ENCODE measurements at regions not wholly inside any gene's neighbourhood (a gene's known extent, or its start where the extent isn't known, plus 50 kb on each side); places are given as distances from the start of the nearest gene placed in this dataset.

GRCh38 chr2:104528101-104528500 lies 325.8 kb upstream of the POU3F3 start:
- no peaks in the 10 kb centered on the region for H3K36me3 Mint-ChIP-seq (ENCODE audit: low read depth)
- no peak overlapping the region for H3K4me3 Mint-ChIP-seq
- no peaks in the 10 kb centered on the region for H3K9me3 Mint-ChIP-seq
- Histone ChIP-seq H3K36me3 (ENCODE audit: insufficient read depth, low read length) (no peaks in the 10 kb centered on the region), H3K9me3 (ENCODE audit: control insufficient read depth in 1 of 2, insufficient read depth in 1 of 2, low read length in 2 of 2) (no peaks in the 10 kb centered on the region), H3K4me1 (ENCODE audit: insufficient read depth, low read length) (no peaks in the 10 kb centered on the region), H3K4me3 (ENCODE audit: low read length) (no peak overlapping the region), H3K27me3 (ENCODE audit: control insufficient read depth in 1 of 2, insufficient read depth in 2 of 2, low read length in 2 of 2) (no peaks in the 10 kb centered on the region), H3K27ac (ENCODE audit: low read depth in 1 of 2, low read length in 2 of 2) (no peak overlapping the region)
- no peak overlapping the region for H3K27ac Mint-ChIP-seq
- intact Hi-C loops (cut with DNase I, micrococcal nuclease) = no loop called here
- no peaks in the 10 kb centered on the region for H3K27me3 Mint-ChIP-seq
- TF ChIP-seq, protein P1, sequence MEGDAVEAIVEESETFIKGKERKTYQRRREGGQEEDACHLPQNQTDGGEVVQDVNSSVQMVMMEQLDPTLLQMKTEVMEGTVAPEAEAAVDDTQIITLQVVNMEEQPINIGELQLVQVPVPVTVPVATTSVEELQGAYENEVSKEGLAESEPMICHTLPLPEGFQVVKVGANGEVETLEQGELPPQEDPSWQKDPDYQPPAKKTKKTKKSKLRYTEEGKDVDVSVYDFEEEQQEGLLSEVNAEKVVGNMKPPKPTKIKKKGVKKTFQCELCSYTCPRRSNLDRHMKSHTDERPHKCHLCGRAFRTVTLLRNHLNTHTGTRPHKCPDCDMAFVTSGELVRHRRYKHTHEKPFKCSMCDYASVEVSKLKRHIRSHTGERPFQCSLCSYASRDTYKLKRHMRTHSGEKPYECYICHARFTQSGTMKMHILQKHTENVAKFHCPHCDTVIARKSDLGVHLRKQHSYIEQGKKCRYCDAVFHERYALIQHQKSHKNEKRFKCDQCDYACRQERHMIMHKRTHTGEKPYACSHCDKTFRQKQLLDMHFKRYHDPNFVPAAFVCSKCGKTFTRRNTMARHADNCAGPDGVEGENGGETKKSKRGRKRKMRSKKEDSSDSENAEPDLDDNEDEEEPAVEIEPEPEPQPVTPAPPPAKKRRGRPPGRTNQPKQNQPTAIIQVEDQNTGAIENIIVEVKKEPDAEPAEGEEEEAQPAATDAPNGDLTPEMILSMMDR (IDR thresholded peaks at IDR 0.05) = no peak
- ChIA-PET CTCF (no interaction called here), POLR2A (no interaction called here)
- ATAC-seq (ENCODE audit: poor library complexity) (no peak), DNase-seq (no peak)
- H3K4me1 Mint-ChIP-seq (ENCODE audit: low read depth) = no peaks in the 10 kb centered on the region

DNA sequence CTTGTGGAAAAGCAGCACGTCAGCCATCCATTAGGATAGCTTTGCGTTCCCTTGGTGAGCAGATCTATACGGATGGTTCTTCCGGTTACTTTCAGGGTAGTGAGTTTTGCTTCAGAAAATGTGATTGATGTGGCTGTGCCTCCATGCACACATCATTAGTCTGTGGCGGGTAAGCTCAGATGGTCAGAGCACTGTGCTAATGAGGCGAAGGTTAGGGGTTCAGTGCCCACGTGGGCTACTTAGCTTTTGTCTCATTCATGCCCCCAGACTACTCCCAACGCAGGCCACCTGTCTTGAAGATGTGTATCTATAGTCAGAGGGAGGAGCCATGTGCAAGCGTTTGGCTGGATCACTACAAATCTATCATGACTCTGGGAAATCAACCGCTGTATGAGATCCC lies 322.8 kb upstream of the POU3F3 start:
- Mint-ChIP-seq H3K27ac (no peak overlapping the region), H3K36me3 (ENCODE audit: low read depth) (no peaks in the 10 kb centered on the region), H3K4me1 (ENCODE audit: low read depth) (no peaks in the 10 kb centered on the region), H3K27me3 (no peaks in the 10 kb centered on the region), H3K4me3 (no peak overlapping the region), H3K9me3 (no peaks in the 10 kb centered on the region)
- ATAC-seq (ENCODE audit: poor library complexity) (no peak), DNase-seq (no peak)
- TF ChIP-seq, protein P1 (IDR thresholded peaks at IDR 0.05) = no peak
- POLR2A ChIA-PET = no interaction called here
- no peak overlapping the region for H3K4me3 ChIP-seq (ENCODE audit: low read length)
- H3K27ac ChIP-seq (ENCODE audit: low read depth in 1 of 2, low read length in 2 of 2) = no peak overlapping the region
- no peaks in the 10 kb centered on the region for H3K36me3 ChIP-seq (ENCODE audit: insufficient read depth, low read length)
- H3K4me1 ChIP-seq (ENCODE audit: insufficient read depth, low read length) = no peaks in the 10 kb centered on the region
- CTCF ChIA-PET = no interaction called here
- H3K9me3 ChIP-seq (ENCODE audit: control insufficient read depth in 1 of 2, insufficient read depth in 1 of 2, low read length in 2 of 2) = no peaks in the 10 kb centered on the region
- H3K27me3 ChIP-seq (ENCODE audit: control insufficient read depth in 1 of 2, insufficient read depth in 2 of 2, low read length in 2 of 2) = no peaks in the 10 kb centered on the region
- intact Hi-C loops (cut with DNase I, micrococcal nuclease) = no loop called here

- DNase-seq (no peak), ATAC-seq (ENCODE audit: poor library complexity) (no peak)
- intact Hi-C loops (cut with DNase I, micrococcal nuclease) = no loop called here
- ChIA-PET POLR2A (no interaction called here), CTCF (no interaction called here)
- H3K9me3 Mint-ChIP-seq = no peaks in the 10 kb centered on the region
- H3K4me1 ChIP-seq (ENCODE audit: insufficient read depth, low read length) = no peaks in the 10 kb centered on the region
- peaks cover 10% of the 10 kb centered on the region for H3K4me1 Mint-ChIP-seq (ENCODE audit: low read depth)
- no peaks in the 10 kb centered on the region for H3K9me3 ChIP-seq (ENCODE audit: control insufficient read depth in 1 of 2, insufficient read depth in 1 of 2, low read length in 2 of 2)
- H3K4me3 Mint-ChIP-seq = no peak overlapping the region
- no peak overlapping the region for H3K27ac Mint-ChIP-seq
- H3K27ac ChIP-seq (ENCODE audit: low read depth in 1 of 2, low read length in 2 of 2) = no peak overlapping the region
- H3K27me3 Mint-ChIP-seq = no peaks in the 10 kb centered on the region
- no peaks in the 10 kb centered on the region for H3K36me3 Mint-ChIP-seq (ENCODE audit: low read depth)
- no peak overlapping the region for H3K4me3 ChIP-seq (ENCODE audit: low read length)
- H3K36me3 ChIP-seq (ENCODE audit: insufficient read depth, low read length) = no peaks in the 10 kb centered on the region
- TF ChIP-seq, protein P1 (IDR thresholded peaks at IDR 0.05) = no peak
- no peaks in the 10 kb centered on the region for H3K27me3 ChIP-seq (ENCODE audit: control insufficient read depth in 1 of 2, insufficient read depth in 2 of 2, low read length in 2 of 2)
These were observed 316.8 kb upstream of the POU3F3 start for GRCh38 chr2:104537116-104537515.
